ENCODE measurements at regions not wholly inside any gene's neighbourhood (a gene's known extent, or its start where the extent isn't known, plus 50 kb on each side); places are given as distances from the start of the nearest gene placed in this dataset.

- 87% methylated on average over 4 of the region's 4 CpGs for WGBS
- Histone ChIP-seq H3K27me3 (replicated peaks; ENCODE audit: insufficient read depth) (no peaks in the 10 kb centered on the region), H3K9me3 (no peaks in the 10 kb centered on the region), H3K27ac (no peak overlapping the region), H3K4me1 (replicated peaks) (no peaks in the 10 kb centered on the region), H3K36me3 (no peaks in the 10 kb centered on the region), H3K4me3 (no peak overlapping the region)
- intact Hi-C loops (cut with DNase I) = no loop called here
- no peak for TF ChIP-seq POLR2AphosphoS5 (IDR thresholded peaks at IDR 0.05)
- no peak for TF ChIP-seq POLR2A (IDR thresholded peaks at IDR 0.05)
- TF ChIP-seq CTCF (IDR thresholded peaks at IDR 0.05) = no peak
- DNase-seq (ENCODE audit: low spot score) = no peak
Observed at GRCh38 chr13:91172160-91172559, 175.3 kb upstream of the MIR17HG start.

GRCh38 chr13:91174886-91175501 lies 172.5 kb upstream of the MIR17HG start:
- no peak for DNase-seq (ENCODE audit: low spot score)
- Histone ChIP-seq H3K4me1 (replicated peaks) (no peaks in the 10 kb centered on the region), H3K9me3 (no peaks in the 10 kb centered on the region), H3K4me3 (peak overlapping the region; percentile 18 to 32), H3K36me3 (no peaks in the 10 kb centered on the region), H3K27me3 (replicated peaks; ENCODE audit: insufficient read depth) (no peaks in the 10 kb centered on the region), H3K27ac (no peak overlapping the region)
- intact Hi-C loops (cut with DNase I) = no loop called here
- 17% methylated on average over 51 of the region's 52 CpGs for WGBS
- TF ChIP-seq POLR2A (IDR thresholded peaks at IDR 0.05) = no peak
- TF ChIP-seq POLR2AphosphoS5 (IDR thresholded peaks at IDR 0.05) = no peak
- no peak for TF ChIP-seq CTCF (IDR thresholded peaks at IDR 0.05)

- WGBS = 93% methylated on average over 1 of the region's 1 CpG
- TF ChIP-seq POLR2AphosphoS5 (IDR thresholded peaks at IDR 0.05) (no peak), POLR2A (IDR thresholded peaks at IDR 0.05) (no peak), CTCF (IDR thresholded peaks at IDR 0.05) (no peak)
- Histone ChIP-seq H3K9me3 (no peaks in the 10 kb centered on the region), H3K27me3 (replicated peaks; ENCODE audit: insufficient read depth) (no peaks in the 10 kb centered on the region), H3K27ac (no peak overlapping the region), H3K4me1 (replicated peaks) (no peaks in the 10 kb centered on the region), H3K4me3 (no peak overlapping the region), H3K36me3 (no peaks in the 10 kb centered on the region)
- intact Hi-C loops (cut with DNase I) = no loop called here
- no peak for DNase-seq (ENCODE audit: low spot score)
Observed at GRCh38 chr13:91178099-91178498, 169.4 kb upstream of the MIR17HG start.

GRCh38 chr13:91181892-91182291 lies 165.6 kb upstream of the MIR17HG start:
- intact Hi-C loops (cut with DNase I) = no loop called here
- Histone ChIP-seq H3K36me3 (no peaks in the 10 kb centered on the region), H3K4me1 (replicated peaks) (no peaks in the 10 kb centered on the region), H3K27ac (no peak overlapping the region), H3K4me3 (no peak overlapping the region), H3K9me3 (no peaks in the 10 kb centered on the region), H3K27me3 (replicated peaks; ENCODE audit: insufficient read depth) (no peaks in the 10 kb centered on the region)
- 89% methylated on average over 3 of the region's 3 CpGs for WGBS
- TF ChIP-seq POLR2A (IDR thresholded peaks at IDR 0.05) = no peak
- TF ChIP-seq POLR2AphosphoS5 (IDR thresholded peaks at IDR 0.05) = no peak
- no peak for TF ChIP-seq CTCF (IDR thresholded peaks at IDR 0.05)
- DNase-seq (ENCODE audit: low spot score) = no peak

- 28% methylated on average over 6 of the region's 6 CpGs for WGBS
- DNase-seq (ENCODE audit: low spot score) = no peak
- Histone ChIP-seq H3K4me1 (replicated peaks) (no peaks in the 10 kb centered on the region), H3K27ac (no peak overlapping the region), H3K4me3 (no peak overlapping the region), H3K36me3 (no peaks in the 10 kb centered on the region), H3K9me3 (no peaks in the 10 kb centered on the region), H3K27me3 (replicated peaks; ENCODE audit: insufficient read depth) (no peaks in the 10 kb centered on the region)
- intact Hi-C loops (cut with DNase I) = loop anchor here (2.0 kb wide), 1 partner anchor 50 kb away; no protein-coding TSS in a partner anchor
- TF ChIP-seq CTCF (IDR thresholded peaks at IDR 0.05) (no peak), POLR2AphosphoS5 (IDR thresholded peaks at IDR 0.05) (no peak), POLR2A (IDR thresholded peaks at IDR 0.05) (no peak)
Observed at GRCh38 chr13:91184244-91184926, 163.1 kb upstream of the MIR17HG start.

All from prostate gland (tissue), 2 donors.